Spleen (tissue), 11 donors: ENCODE measurements at regions not wholly inside any gene's neighbourhood (a gene's known extent, or its start where the extent isn't known, plus 50 kb on each side); places are given as distances from the start of the nearest gene placed in this dataset.

Experiments
- DNase-seq: peaks from one replicate; pipeline ENCODE4 v3.0.0-alpha.2; 2020
- H3K27ac ChIP-seq, 8 donors: fragments of 200-600 bp; sonication (generic) in 7 of 8; 1 replicate in 4 of 8; 2 replicates in 4 of 8; pipeline versions ENCODE4 v1.5.0 to v1.8.0; 2016 to 2021; ENCODE audit warnings: inconsistent platforms in 4 of 8, mild to moderate bottlenecking in 4 of 8, moderate library complexity in 1 of 8
- H3K27me3 ChIP-seq, 7 donors: fragments of 200-600 bp; sonication (generic) in 6 of 7; replicated peaks in 1 of 7; 1 replicate in 4 of 7; 2 replicates in 3 of 7; pipeline versions ENCODE4 v1.5.0 to v1.8.0; 2016 to 2021; ENCODE audit warnings: inconsistent platforms in 3 of 7, mild to moderate bottlenecking in 1 of 7
- H3K36me3 ChIP-seq, 6 donors: fragments of 200-600 bp; sonication (generic) in 5 of 6; 1 replicate in 4 of 6; 2 replicates in 2 of 6; pipeline versions ENCODE4 v1.5.0 to v1.8.0; 2016 to 2021; ENCODE audit warnings: inconsistent platforms in 2 of 6
- H3K4me1 ChIP-seq, 6 donors: fragments of 200-600 bp; sonication (generic) in 5 of 6; 1 replicate in 3 of 6; 2 replicates in 3 of 6; pipeline versions ENCODE4 v1.5.0 to v1.8.0; 2016 to 2021; ENCODE audit warnings: inconsistent platforms in 3 of 6
- H3K4me3 ChIP-seq, 8 donors: fragments of 200-600 bp; sonication (generic) in 7 of 8; 1 replicate in 4 of 8; 2 replicates in 4 of 8; pipeline versions ENCODE4 v1.5.0 to v1.8.0; 2016 to 2021; ENCODE audit warnings: inconsistent platforms in 4 of 8, mild to moderate bottlenecking in 4 of 8, moderate library complexity in 2 of 8
- H3K9me3 ChIP-seq, 8 donors: fragments of 200-600 bp; sonication (generic) in 7 of 8; 1 replicate in 4 of 8; 2 replicates in 4 of 8; pipeline versions ENCODE4 v1.5.0 to v1.8.0; 2016 to 2021; ENCODE audit warnings: inconsistent platforms in 4 of 8
- POLR2A ChIP-seq, 3 donors: fragments of 450-650 bp; IDR thresholded peaks; one replicate each; pipeline ENCODE4 v1.5.1; 2017; ENCODE audit warnings: antibody characterized with exemption in 3 of 3, mild to moderate bottlenecking in 1 of 3
- POLR2AphosphoS5 ChIP-seq, 3 donors: sonication (generic); formaldehyde crosslinking; IDR thresholded peaks; one replicate each; pipeline ENCODE4 v1.5.1; 2017; ENCODE audit warnings: antibody characterized with exemption in 3 of 3
- WGBS, 5 donors: extraction: QIAGEN DNeasy Blood & Tissue Kit in 3 of 5; methylation state at CpG; one replicate each; pipeline versions ENCODE4 v1.1.5 to v1.1.7; 2013 to 2018; 5-methylcytosine and 5-hydroxymethylcytosine counted together
- intact Hi-C: fragments of 100-400 bp; cut with DNase I; formaldehyde crosslinking; loops from one replicate; pipeline ENCODE4 v1.15.0; 2023; ENCODE audit warnings: low total_unique reads
- TF ChIP-seq, protein P1 (sequence below), 11 experiments: fragments of 200-600 bp in 7 of 11; fragments of 450-650 bp in 4 of 11; sonication (generic) in 4 of 11; IDR thresholded peaks in 8 of 11; conservative IDR thresholded peaks in 3 of 11; 1 replicate in 7 of 11; 2 replicates in 4 of 11; pipeline versions ENCODE4 v1.4.0 to v1.8.0; 2016 to 2021; ENCODE audit warnings: antibody characterized with exemption in 11 of 11, inconsistent platforms in 4 of 11, mild to moderate bottlenecking in 1 of 11
- donor health status: healthy with polysubstance abuse.
- donor health status: DM: no; HTN: no; CAD: no; lungs with moderate emphysema.
- donor health status: DM: no; HTN: no; CAD: no.
- donor health status: Bipolar disorder and iron deficiency.
- donor health status: healthy.
- donor health status: DM: no; HTN: no; CAD: no.
- donor health status: DM: yes; HTN: yes; CAD: no.

- Histone ChIP-seq H3K4me1 (peaks cover 0 to 16% (median 11%) of the 10 kb centered on the region in 6 donors), H3K27me3 (peaks cover 0 to 78% (median 19%) of the 10 kb centered on the region in 7 donors), H3K9me3 (no peaks in the 10 kb centered on the region), H3K4me3 (no peak overlapping the region), H3K36me3 (no peaks in the 10 kb centered on the region), H3K27ac (no peak overlapping the region)
- DNase-seq: no peak
- intact Hi-C loops: no loop called here
- 88 to 98% (median 91%) methylated on average over 6 of the region's 6 CpGs for WGBS, 5 donors
- no peak for TF ChIP-seq POLR2A (IDR thresholded peaks at IDR 0.05)
- TF ChIP-seq, protein P1, sequence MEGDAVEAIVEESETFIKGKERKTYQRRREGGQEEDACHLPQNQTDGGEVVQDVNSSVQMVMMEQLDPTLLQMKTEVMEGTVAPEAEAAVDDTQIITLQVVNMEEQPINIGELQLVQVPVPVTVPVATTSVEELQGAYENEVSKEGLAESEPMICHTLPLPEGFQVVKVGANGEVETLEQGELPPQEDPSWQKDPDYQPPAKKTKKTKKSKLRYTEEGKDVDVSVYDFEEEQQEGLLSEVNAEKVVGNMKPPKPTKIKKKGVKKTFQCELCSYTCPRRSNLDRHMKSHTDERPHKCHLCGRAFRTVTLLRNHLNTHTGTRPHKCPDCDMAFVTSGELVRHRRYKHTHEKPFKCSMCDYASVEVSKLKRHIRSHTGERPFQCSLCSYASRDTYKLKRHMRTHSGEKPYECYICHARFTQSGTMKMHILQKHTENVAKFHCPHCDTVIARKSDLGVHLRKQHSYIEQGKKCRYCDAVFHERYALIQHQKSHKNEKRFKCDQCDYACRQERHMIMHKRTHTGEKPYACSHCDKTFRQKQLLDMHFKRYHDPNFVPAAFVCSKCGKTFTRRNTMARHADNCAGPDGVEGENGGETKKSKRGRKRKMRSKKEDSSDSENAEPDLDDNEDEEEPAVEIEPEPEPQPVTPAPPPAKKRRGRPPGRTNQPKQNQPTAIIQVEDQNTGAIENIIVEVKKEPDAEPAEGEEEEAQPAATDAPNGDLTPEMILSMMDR (IDR thresholded peaks at IDR 0.05 in 8 of 11, conservative IDR thresholded peaks at IDR 0.05 in 3 of 11): no peak
Measured at GRCh38 chr2:120575966-120576365, 159.7 kb upstream of the GLI2 start.

GRCh38 chr2:120576509-120577474, 158.9 kb upstream of the GLI2 start:
- WGBS, 5 donors: 10 to 14% (median 12%) methylated on average over 23 to 51 of the region's 51 CpGs
- Histone ChIP-seq H3K27me3 (peaks cover 0 to 85% (median 19%) of the 10 kb centered on the region in 7 donors), H3K4me1 (peaks cover 0 to 11% (median 9%) of the 10 kb centered on the region in 6 donors), H3K4me3 (peak overlapping the region in 3 of 8 donors; percentile 4 to 45 (median 17)), H3K9me3 (no peaks in the 10 kb centered on the region), H3K27ac (no peak overlapping the region), H3K36me3 (no peaks in the 10 kb centered on the region)
- DNase-seq: no peak
- intact Hi-C loops: no loop called here
- TF ChIP-seq POLR2A (IDR thresholded peaks at IDR 0.05) (no peak), POLR2AphosphoS5 (IDR thresholded peaks at IDR 0.05) (peak; percentile 26 to 52 (median 51))
- TF ChIP-seq, protein P1 (IDR thresholded peaks at IDR 0.05 in 8 of 11, conservative IDR thresholded peaks at IDR 0.05 in 3 of 11): no peak

DNA sequence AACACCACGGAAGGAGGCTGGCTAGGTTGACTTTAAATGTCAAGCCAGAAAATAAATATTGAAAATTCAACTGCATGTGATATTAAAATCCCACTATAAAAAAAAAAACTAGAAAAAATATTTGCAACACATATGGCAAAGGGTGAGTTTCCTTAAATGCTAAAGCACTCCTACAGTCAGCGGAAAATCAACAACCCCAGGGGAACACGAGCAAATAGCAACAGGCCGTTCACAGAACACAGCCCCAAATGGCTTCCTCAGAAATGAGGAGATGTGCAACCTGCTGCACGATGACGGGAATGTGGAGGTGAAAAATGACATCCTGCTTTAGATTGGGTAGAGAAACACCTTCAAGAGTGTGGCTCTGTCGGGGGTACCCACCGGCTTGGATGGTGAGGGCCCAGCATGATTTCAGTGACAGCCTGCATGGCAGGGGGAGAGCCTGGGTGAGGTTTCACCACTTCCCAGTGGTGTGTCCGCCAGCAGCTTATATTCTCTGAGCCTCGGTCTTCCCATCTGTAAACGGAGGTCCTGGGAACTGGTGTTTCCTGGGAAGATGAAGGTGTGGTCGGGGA, 157.9 kb upstream of the GLI2 start:
- H3K27me3 ChIP-seq: peaks cover 0 to 89% (median 19%) of the 10 kb centered on the region in 7 donors
- H3K4me1 ChIP-seq: peaks cover 0 to 11% (median 9%) of the 10 kb centered on the region in 6 donors
- WGBS, 5 donors: 76 to 84% (median 82%) methylated on average over 12 of the region's 12 CpGs
- no peaks in the 10 kb centered on the region for H3K36me3 ChIP-seq
- no peak for TF ChIP-seq POLR2A (IDR thresholded peaks at IDR 0.05)
- TF ChIP-seq, protein P1 (IDR thresholded peaks at IDR 0.05 in 8 of 11, conservative IDR thresholded peaks at IDR 0.05 in 3 of 11): no peak
- no peak for TF ChIP-seq POLR2AphosphoS5 (IDR thresholded peaks at IDR 0.05)
- no peak overlapping the region for H3K4me3 ChIP-seq
- peaks cover 0 to 5% (median 0%) of the 10 kb centered on the region in 8 donors for H3K9me3 ChIP-seq
- no peak for DNase-seq
- H3K27ac ChIP-seq: no peak overlapping the region
- intact Hi-C loops: no loop called here
